SK-N-MC (cell line): ENCODE measurements at regions not wholly inside any gene's neighbourhood (a gene's known extent, or its start where the extent isn't known, plus 50 kb on each side); places are given as distances from the start of the nearest gene placed in this dataset.

ENCODE experiments used
- EZH2 ChIP-seq: fragments of 200-600 bp; sonication (generic); IDR thresholded peaks from one replicate; pipeline ENCODE4 v1.6.1; 2017; ENCODE audit warnings: antibody characterized with exemption
- POLR2AphosphoS5 ChIP-seq: IDR thresholded peaks from 2 replicates; pipeline ENCODE4 v1.6.1; 2012; ENCODE audit warnings: mild to moderate bottlenecking, low read depth, low read length, borderline replicate concordance

GRCh38 chr5:71982717-71983395, 124.4 kb upstream of the MAP1B start:
- TF ChIP-seq EZH2, result no peak
- TF ChIP-seq POLR2AphosphoS5, result no peak
